Spleen (tissue), 11 donors: ENCODE measurements at regions not wholly inside any gene's neighbourhood (a gene's known extent, or its start where the extent isn't known, plus 50 kb on each side); places are given as distances from the start of the nearest gene placed in this dataset.

Experiments
- DNase-seq: peaks from one replicate; pipeline ENCODE4 v3.0.0-alpha.2; 2020
- H3K27ac ChIP-seq, 8 donors: fragments of 200-600 bp; sonication (generic) in 7 of 8; 1 replicate in 4 of 8; 2 replicates in 4 of 8; pipeline versions ENCODE4 v1.5.0 to v1.8.0; 2016 to 2021; ENCODE audit warnings: inconsistent platforms in 4 of 8, mild to moderate bottlenecking in 4 of 8, moderate library complexity in 1 of 8
- H3K27me3 ChIP-seq, 7 donors: fragments of 200-600 bp; sonication (generic) in 6 of 7; replicated peaks in 1 of 7; 1 replicate in 4 of 7; 2 replicates in 3 of 7; pipeline versions ENCODE4 v1.5.0 to v1.8.0; 2016 to 2021; ENCODE audit warnings: inconsistent platforms in 3 of 7, mild to moderate bottlenecking in 1 of 7
- H3K36me3 ChIP-seq, 6 donors: fragments of 200-600 bp; sonication (generic) in 5 of 6; 1 replicate in 4 of 6; 2 replicates in 2 of 6; pipeline versions ENCODE4 v1.5.0 to v1.8.0; 2016 to 2021; ENCODE audit warnings: inconsistent platforms in 2 of 6
- H3K4me1 ChIP-seq, 6 donors: fragments of 200-600 bp; sonication (generic) in 5 of 6; 1 replicate in 3 of 6; 2 replicates in 3 of 6; pipeline versions ENCODE4 v1.5.0 to v1.8.0; 2016 to 2021; ENCODE audit warnings: inconsistent platforms in 3 of 6
- H3K4me3 ChIP-seq, 8 donors: fragments of 200-600 bp; sonication (generic) in 7 of 8; 1 replicate in 4 of 8; 2 replicates in 4 of 8; pipeline versions ENCODE4 v1.5.0 to v1.8.0; 2016 to 2021; ENCODE audit warnings: inconsistent platforms in 4 of 8, mild to moderate bottlenecking in 4 of 8, moderate library complexity in 2 of 8
- H3K9me3 ChIP-seq, 8 donors: fragments of 200-600 bp; sonication (generic) in 7 of 8; 1 replicate in 4 of 8; 2 replicates in 4 of 8; pipeline versions ENCODE4 v1.5.0 to v1.8.0; 2016 to 2021; ENCODE audit warnings: inconsistent platforms in 4 of 8
- POLR2A ChIP-seq, 3 donors: fragments of 450-650 bp; IDR thresholded peaks; one replicate each; pipeline ENCODE4 v1.5.1; 2017; ENCODE audit warnings: antibody characterized with exemption in 3 of 3, mild to moderate bottlenecking in 1 of 3
- POLR2AphosphoS5 ChIP-seq, 3 donors: sonication (generic); formaldehyde crosslinking; IDR thresholded peaks; one replicate each; pipeline ENCODE4 v1.5.1; 2017; ENCODE audit warnings: antibody characterized with exemption in 3 of 3
- WGBS, 5 donors: extraction: QIAGEN DNeasy Blood & Tissue Kit in 3 of 5; methylation state at CpG; one replicate each; pipeline versions ENCODE4 v1.1.5 to v1.1.7; 2013 to 2018; 5-methylcytosine and 5-hydroxymethylcytosine counted together
- intact Hi-C: fragments of 100-400 bp; cut with DNase I; formaldehyde crosslinking; loops from one replicate; pipeline ENCODE4 v1.15.0; 2023; ENCODE audit warnings: low total_unique reads
- TF ChIP-seq, protein P1 (sequence below), 11 experiments: fragments of 200-600 bp in 7 of 11; fragments of 450-650 bp in 4 of 11; sonication (generic) in 4 of 11; IDR thresholded peaks in 8 of 11; conservative IDR thresholded peaks in 3 of 11; 1 replicate in 7 of 11; 2 replicates in 4 of 11; pipeline versions ENCODE4 v1.4.0 to v1.8.0; 2016 to 2021; ENCODE audit warnings: antibody characterized with exemption in 11 of 11, inconsistent platforms in 4 of 11, mild to moderate bottlenecking in 1 of 11
- donor health status: healthy with polysubstance abuse.
- donor health status: DM: no; HTN: no; CAD: no; lungs with moderate emphysema.
- donor health status: DM: no; HTN: no; CAD: no.
- donor health status: Bipolar disorder and iron deficiency.
- donor health status: healthy.
- donor health status: DM: no; HTN: no; CAD: no.
- donor health status: DM: yes; HTN: yes; CAD: no.

DNA sequence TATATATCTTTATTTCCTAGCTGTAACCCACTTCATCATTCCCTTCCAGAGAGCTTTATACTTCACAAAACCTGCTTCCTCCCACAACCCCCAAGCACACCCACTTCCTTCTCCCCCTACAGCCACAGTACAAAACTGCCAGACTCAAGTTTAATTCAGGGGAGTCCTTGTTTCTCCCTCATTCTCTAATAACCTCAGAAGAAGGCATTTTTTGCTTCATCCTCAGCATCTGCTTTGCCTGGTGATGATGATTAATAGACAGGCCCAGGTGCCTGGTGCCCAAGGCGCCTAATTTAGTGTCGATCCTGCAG is 414.3 kb downstream of the KIF16B start:
- peaks cover 0 to 21% (median 19%) of the 10 kb centered on the region in 6 donors for H3K4me1 ChIP-seq
- intact Hi-C loops: no loop called here
- WGBS, 5 donors: 38 to 51% (median 42%) methylated on average over 2 of the region's 2 CpGs
- peaks cover 0 to 15% (median 9%) of the 10 kb centered on the region in 8 donors for H3K9me3 ChIP-seq
- no peak for TF ChIP-seq POLR2A (IDR thresholded peaks at IDR 0.05)
- TF ChIP-seq, protein P1, sequence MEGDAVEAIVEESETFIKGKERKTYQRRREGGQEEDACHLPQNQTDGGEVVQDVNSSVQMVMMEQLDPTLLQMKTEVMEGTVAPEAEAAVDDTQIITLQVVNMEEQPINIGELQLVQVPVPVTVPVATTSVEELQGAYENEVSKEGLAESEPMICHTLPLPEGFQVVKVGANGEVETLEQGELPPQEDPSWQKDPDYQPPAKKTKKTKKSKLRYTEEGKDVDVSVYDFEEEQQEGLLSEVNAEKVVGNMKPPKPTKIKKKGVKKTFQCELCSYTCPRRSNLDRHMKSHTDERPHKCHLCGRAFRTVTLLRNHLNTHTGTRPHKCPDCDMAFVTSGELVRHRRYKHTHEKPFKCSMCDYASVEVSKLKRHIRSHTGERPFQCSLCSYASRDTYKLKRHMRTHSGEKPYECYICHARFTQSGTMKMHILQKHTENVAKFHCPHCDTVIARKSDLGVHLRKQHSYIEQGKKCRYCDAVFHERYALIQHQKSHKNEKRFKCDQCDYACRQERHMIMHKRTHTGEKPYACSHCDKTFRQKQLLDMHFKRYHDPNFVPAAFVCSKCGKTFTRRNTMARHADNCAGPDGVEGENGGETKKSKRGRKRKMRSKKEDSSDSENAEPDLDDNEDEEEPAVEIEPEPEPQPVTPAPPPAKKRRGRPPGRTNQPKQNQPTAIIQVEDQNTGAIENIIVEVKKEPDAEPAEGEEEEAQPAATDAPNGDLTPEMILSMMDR (IDR thresholded peaks at IDR 0.05 in 8 of 11, conservative IDR thresholded peaks at IDR 0.05 in 3 of 11): peak in 1 of 11 experiments; percentile 14
- H3K27me3 ChIP-seq: no peaks in the 10 kb centered on the region
- DNase-seq: no peak
- no peak overlapping the region for H3K4me3 ChIP-seq
- H3K27ac ChIP-seq: peak overlapping the region in 5 of 8 donors; percentile 60 to 85 (median 71)
- H3K36me3 ChIP-seq: no peaks in the 10 kb centered on the region

DNA sequence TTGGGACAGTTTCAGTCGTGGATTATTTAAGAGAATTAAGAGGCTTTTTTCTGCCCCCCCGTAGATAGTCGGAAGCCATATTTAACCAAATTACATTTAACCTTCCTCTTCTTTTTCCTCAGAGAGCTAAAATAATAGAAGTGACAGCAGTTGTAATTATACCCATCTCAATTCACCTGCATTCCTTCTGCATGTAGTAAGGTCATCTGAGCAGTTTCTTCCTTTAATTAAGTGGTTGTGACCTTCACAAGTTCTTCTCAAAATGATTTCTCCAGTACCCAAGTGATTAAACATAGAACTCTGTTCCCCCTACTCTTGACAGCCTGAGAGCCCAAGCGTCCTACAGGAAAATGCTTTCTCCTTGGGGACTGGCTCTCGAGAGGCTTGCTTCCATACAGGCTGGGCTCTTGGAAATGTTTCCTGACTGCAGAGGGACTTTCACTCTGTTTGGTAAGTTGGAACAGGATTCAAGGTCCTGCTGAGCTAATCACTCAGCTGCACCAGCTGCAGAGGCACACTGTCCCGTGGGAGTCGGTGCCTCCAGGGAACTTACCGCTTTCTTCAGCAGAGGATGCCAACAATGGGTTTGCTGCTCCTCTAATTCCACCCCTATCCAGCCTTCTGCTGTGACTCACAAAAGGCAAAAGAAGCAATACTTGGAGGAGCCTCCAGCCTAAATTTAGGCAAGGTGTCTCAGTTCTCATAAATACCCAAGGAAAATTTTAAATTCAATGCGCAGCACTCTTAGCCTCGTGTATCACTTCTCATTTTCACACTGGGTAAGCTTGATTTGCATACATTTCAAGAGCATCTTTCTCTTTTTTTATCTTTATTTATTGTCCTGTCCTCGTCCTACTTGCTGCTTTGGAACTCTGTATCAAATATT is 414.9 kb downstream of the KIF16B start:
- peak overlapping the region in 6 of 8 donors; percentile 8 to 85 (median 71) for H3K27ac ChIP-seq
- DNase-seq: peak; percentile 77
- TF ChIP-seq POLR2A (IDR thresholded peaks at IDR 0.05): no peak
- TF ChIP-seq POLR2AphosphoS5 (IDR thresholded peaks at IDR 0.05): peak in 1 of 3 donors; percentile 38
- WGBS, 5 donors: 43 to 63% (median 47%) methylated on average over 11 of the region's 11 CpGs
- intact Hi-C loops: no loop called here
- H3K4me3 ChIP-seq: peak overlapping the region in 3 of 8 donors; percentile 6 to 28 (median 21)
- H3K27me3 ChIP-seq: no peaks in the 10 kb centered on the region
- H3K36me3 ChIP-seq: no peaks in the 10 kb centered on the region
- H3K4me1 ChIP-seq: peaks cover 0 to 21% (median 19%) of the 10 kb centered on the region in 6 donors
- H3K9me3 ChIP-seq: peaks cover 0 to 17% (median 15%) of the 10 kb centered on the region in 8 donors

DNA sequence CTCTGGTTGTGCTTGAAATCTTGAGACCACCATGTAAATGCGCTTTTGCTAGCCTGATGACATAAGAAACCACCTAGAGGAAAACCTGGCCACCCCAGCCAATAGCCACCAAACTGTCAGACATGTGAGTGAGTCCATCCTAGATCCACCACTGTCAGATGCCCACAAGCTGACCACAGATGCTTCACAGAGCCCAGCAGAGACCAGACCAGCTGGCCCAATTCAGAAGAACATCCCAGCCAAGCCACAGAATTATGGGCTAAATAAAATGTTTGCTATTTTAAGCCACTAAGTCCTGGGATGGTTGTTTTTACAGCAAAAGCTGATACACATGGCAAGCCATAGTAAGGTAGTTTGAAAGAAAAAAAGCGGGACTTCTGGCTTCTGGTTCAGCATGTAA is 425.3 kb downstream of the KIF16B start:
- Histone ChIP-seq H3K27ac (no peak overlapping the region), H3K4me3 (no peak overlapping the region), H3K4me1 (peaks cover 0 to 9% (median 0%) of the 10 kb centered on the region in 6 donors), H3K27me3 (no peaks in the 10 kb centered on the region), H3K9me3 (peaks cover 0 to 32% (median 14%) of the 10 kb centered on the region in 8 donors), H3K36me3 (no peaks in the 10 kb centered on the region)
- no peak for DNase-seq
- 86 to 92% (median 90%) methylated on average over 2 of the region's 2 CpGs for WGBS, 5 donors
- no peak for TF ChIP-seq POLR2A (IDR thresholded peaks at IDR 0.05)
- TF ChIP-seq POLR2AphosphoS5 (IDR thresholded peaks at IDR 0.05): no peak
- TF ChIP-seq, protein P1 (IDR thresholded peaks at IDR 0.05 in 8 of 11, conservative IDR thresholded peaks at IDR 0.05 in 3 of 11): no peak
- intact Hi-C loops: no loop called here

DNA sequence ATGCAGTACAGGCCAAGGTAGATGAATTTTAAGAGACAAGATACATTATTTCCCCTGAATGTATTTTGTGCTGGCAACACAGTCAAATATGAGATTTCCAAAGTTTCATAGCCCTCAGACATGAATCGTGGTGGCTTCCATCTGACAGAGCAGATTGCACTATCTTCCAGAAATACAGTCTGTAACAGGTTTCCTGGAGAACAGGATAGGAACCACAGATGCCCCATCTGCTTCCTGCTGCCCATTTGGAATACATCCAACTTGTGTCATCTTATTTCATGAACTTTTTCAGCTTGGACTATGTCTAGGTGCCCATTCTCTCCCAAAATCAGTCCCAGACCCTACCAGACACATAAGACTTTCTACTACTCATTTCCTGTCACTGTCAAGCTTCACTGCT is 426.0 kb downstream of the KIF16B start:
- Histone ChIP-seq H3K4me1 (peaks cover 0 to 9% (median 0%) of the 10 kb centered on the region in 6 donors), H3K36me3 (no peaks in the 10 kb centered on the region), H3K27me3 (no peaks in the 10 kb centered on the region), H3K9me3 (peaks cover 0 to 25% (median 10%) of the 10 kb centered on the region in 8 donors), H3K27ac (no peak overlapping the region), H3K4me3 (no peak overlapping the region)
- intact Hi-C loops: no loop called here
- WGBS, 5 donors: 10 to 23% (median 16%) methylated on average over 1 of the region's 1 CpG
- no peak for DNase-seq
- TF ChIP-seq, protein P1 (IDR thresholded peaks at IDR 0.05 in 8 of 11, conservative IDR thresholded peaks at IDR 0.05 in 3 of 11): no peak
- no peak for TF ChIP-seq POLR2AphosphoS5 (IDR thresholded peaks at IDR 0.05)
- no peak for TF ChIP-seq POLR2A (IDR thresholded peaks at IDR 0.05)
